Heart right ventricle (tissue), 16 donors: ENCODE measurements at regions not wholly inside any gene's neighbourhood (a gene's known extent, or its start where the extent isn't known, plus 50 kb on each side); places are given as distances from the start of the nearest gene placed in this dataset.

Source experiments
- ATAC-seq, 8 donors: fragments of 200-7000 bp; cut with Tn5 transposase; one replicate each; pipeline ENCODE4 v1.9.1; 2020; ENCODE audit warnings: mild to moderate bottlenecking in 8 of 8, moderate library complexity in 8 of 8, moderate number of reproducible peaks in 1 of 8
- DNase-seq, 2 donors: peaks; one replicate each; pipeline ENCODE4 v3.0.0-alpha.2; 2020
- H3K27ac ChIP-seq, 10 donors: fragments of 200-600 bp; sonication (generic) in 2 of 10; one replicate each; pipeline versions ENCODE4 v1.5.0 to v1.8.0; 2020 to 2022; ENCODE audit warnings: mild to moderate bottlenecking in 3 of 10
- H3K27me3 ChIP-seq, 7 donors: fragments of 200-600 bp; one replicate each; pipeline ENCODE4 v1.8.0; 2021 to 2022; ENCODE audit warnings: mild to moderate bottlenecking in 2 of 7
- H3K36me3 ChIP-seq, 9 donors: fragments of 200-600 bp; sonication (generic) in 1 of 9; one replicate each; pipeline versions ENCODE4 v1.5.0 to v1.8.0; 2020 to 2022; ENCODE audit warnings: mild to moderate bottlenecking in 2 of 9
- H3K4me1 ChIP-seq, 9 donors: fragments of 200-600 bp; sonication (generic) in 1 of 9; one replicate each; pipeline versions ENCODE4 v1.5.0 to v1.8.0; 2020 to 2022; ENCODE audit warnings: mild to moderate bottlenecking in 4 of 9
- H3K4me3 ChIP-seq, 10 donors: fragments of 200-600 bp; sonication (generic) in 2 of 10; one replicate each; pipeline versions ENCODE4 v1.5.0 to v1.8.0; 2020 to 2022; ENCODE audit warnings: mild to moderate bottlenecking in 7 of 10, moderate library complexity in 2 of 10
- H3K9me3 ChIP-seq, 11 donors: fragments of 200-600 bp in 10 of 11; sonication (generic) in 2 of 11; one replicate each; pipeline versions ENCODE4 v1.5.0 to v1.8.0; 2013 to 2022; ENCODE audit warnings: mild to moderate bottlenecking in 2 of 11, control low read depth in 1 of 11, moderate library complexity in 1 of 11
- CTCF ChIP-seq, 9 donors: fragments of 200-600 bp; sonication (generic) in 2 of 9; IDR thresholded peaks; one replicate each; pipeline versions ENCODE4 v1.5.0 to v1.8.0; 2021 to 2022; ENCODE audit warnings: antibody characterized with exemption in 9 of 9, mild to moderate bottlenecking in 5 of 9, moderate library complexity in 1 of 9
- WGBS, 2 donors: extraction: QIAGEN DNeasy Blood & Tissue Kit; methylation state at CpG; one replicate each; pipeline ENCODE4 v1.1.7; 2013; ENCODE audit warnings: inconsistent platforms in 1 of 2; 5-methylcytosine and 5-hydroxymethylcytosine counted together
- intact Hi-C, 10 donors: fragments of 100-400 bp; cut with DNase I; formaldehyde crosslinking; loops; one replicate each; pipeline versions ENCODE4 v1.11.1 to v1.14.2; 2022
- donor health status: Arrhythmogenic right ventricular cardiomyopathy.
- donor health status: ischemic (EF 13 %, LVEDD 7.1; RV severe dilation, severe dysfunction).
- donor health status: healthy with polysubstance abuse.
- donor health status: DM: no; HTN: yes; CAD: no.
- donor health status: DM: no; HTN: no; CAD: no.
- donor health status: ischemic (EF 25% LVEDD 6.9; RV normal size, moderate dysfunction).
- donor health status: ischemic (EF 25% LVEDD 5.7; RV mildly dilated, moderate dysfunction).
- donor health status: healthy.
- donor health status: DM: yes; HTN: yes; CAD: no.
- donor health status: Ischemic cardiomyopathy.
- donor health status: ischemic (EF 35%, LVEDD 5.7; RV mildly dilated, moderate dysfunction).
- donor health status: nonischemic (EF 11% LVEDD 7.7; RV severe dilation, severe dysfunction).
- donor health status: DM: yes; HTN: yes; CAD: no.
- donor health status: PGD.
- donor health status: ischemic (EF 29% LVEDD 5.4; RV normal size, mild dysfunction).
- donor health status: nonischemic (EF 23%, LVEDD 6.1; RV moderate dilation, normal function).

- DNase-seq (no peak), ATAC-seq (no peak)
- H3K9me3 ChIP-seq: no peaks in the 10 kb centered on the region
- no peaks in the 10 kb centered on the region for H3K36me3 ChIP-seq
- 60 to 61% methylated on average over 4 of the region's 4 CpGs for WGBS, 2 donors
- intact Hi-C loops: no loop called here
- H3K4me1 ChIP-seq: no peaks in the 10 kb centered on the region
- no peak for TF ChIP-seq CTCF (IDR thresholded peaks at IDR 0.05)
- no peak overlapping the region for H3K27ac ChIP-seq
- H3K27me3 ChIP-seq: no peaks in the 10 kb centered on the region
- H3K4me3 ChIP-seq: no peak overlapping the region
These were observed 2035.3 kb upstream of the CELF4 start for GRCh38 chr18:39600894-39601293.

- ATAC-seq: no peak
- no peak overlapping the region for H3K27ac ChIP-seq
- H3K4me1 ChIP-seq: no peaks in the 10 kb centered on the region
- no peak overlapping the region for H3K4me3 ChIP-seq
- DNase-seq: no peak
- 85 to 94% methylated on average over 2 of the region's 2 CpGs for WGBS, 2 donors
- no peaks in the 10 kb centered on the region for H3K36me3 ChIP-seq
- intact Hi-C loops: no loop called here
- no peaks in the 10 kb centered on the region for H3K27me3 ChIP-seq
- TF ChIP-seq CTCF (IDR thresholded peaks at IDR 0.05): no peak
- peaks cover 0 to 5% (median 0%) of the 10 kb centered on the region in 11 donors for H3K9me3 ChIP-seq
These were observed 2033.7 kb upstream of the CELF4 start for GRCh38 chr18:39599251-39599650.

GRCh38 chr18:39596891-39597290 is 2031.3 kb upstream of the CELF4 start:
- no peak for TF ChIP-seq CTCF (IDR thresholded peaks at IDR 0.05)
- Histone ChIP-seq H3K9me3 (peaks cover 0 to 5% (median 0%) of the 10 kb centered on the region in 11 donors), H3K36me3 (no peaks in the 10 kb centered on the region), H3K27ac (no peak overlapping the region), H3K4me1 (no peaks in the 10 kb centered on the region), H3K4me3 (no peak overlapping the region), H3K27me3 (no peaks in the 10 kb centered on the region)
- WGBS, 2 donors: 61 to 76% methylated on average over 7 of the region's 7 CpGs
- DNase-seq: no peak
- intact Hi-C loops: no loop called here
- ATAC-seq: no peak

GRCh38 chr18:39596221-39596620 is 2030.6 kb upstream of the CELF4 start:
- peaks cover 0 to 5% (median 0%) of the 10 kb centered on the region in 11 donors for H3K9me3 ChIP-seq
- no peak overlapping the region for H3K27ac ChIP-seq
- H3K36me3 ChIP-seq: no peaks in the 10 kb centered on the region
- no peak overlapping the region for H3K4me3 ChIP-seq
- ATAC-seq (no peak), DNase-seq (no peak)
- TF ChIP-seq CTCF (IDR thresholded peaks at IDR 0.05): no peak
- intact Hi-C loops: no loop called here
- no peaks in the 10 kb centered on the region for H3K27me3 ChIP-seq
- no peaks in the 10 kb centered on the region for H3K4me1 ChIP-seq

- Histone ChIP-seq H3K27me3 (no peaks in the 10 kb centered on the region), H3K27ac (no peak overlapping the region), H3K4me3 (no peak overlapping the region), H3K9me3 (peaks cover 0 to 5% (median 0%) of the 10 kb centered on the region in 11 donors), H3K4me1 (no peaks in the 10 kb centered on the region), H3K36me3 (no peaks in the 10 kb centered on the region)
- intact Hi-C loops: no loop called here
- no peak for TF ChIP-seq CTCF (IDR thresholded peaks at IDR 0.05)
- DNase-seq (no peak), ATAC-seq (no peak)
These were observed 2028.6 kb upstream of the CELF4 start for GRCh38 chr18:39594206-39594605.
